22Rv1 (cell line): ENCODE measurements at regions not wholly inside any gene's neighbourhood (a gene's known extent, or its start where the extent isn't known, plus 50 kb on each side); places are given as distances from the start of the nearest gene placed in this dataset.

Source experiments
- H3K27ac ChIP-seq: fragments of 450-650 bp; 2 replicates; pipeline ENCODE4 v1.5.1; 2017
- CTCF ChIP-seq: fragments of 450-650 bp; IDR thresholded peaks from 2 replicates; pipeline ENCODE4 v1.5.1; 2017; ENCODE audit warnings: mild to moderate bottlenecking
- ZFX ChIP-seq: fragments of 450-650 bp; IDR thresholded peaks from 2 replicates; pipeline ENCODE4 v1.6.1; 2017; ENCODE audit warnings: antibody characterized with exemption, borderline replicate concordance

DNA sequence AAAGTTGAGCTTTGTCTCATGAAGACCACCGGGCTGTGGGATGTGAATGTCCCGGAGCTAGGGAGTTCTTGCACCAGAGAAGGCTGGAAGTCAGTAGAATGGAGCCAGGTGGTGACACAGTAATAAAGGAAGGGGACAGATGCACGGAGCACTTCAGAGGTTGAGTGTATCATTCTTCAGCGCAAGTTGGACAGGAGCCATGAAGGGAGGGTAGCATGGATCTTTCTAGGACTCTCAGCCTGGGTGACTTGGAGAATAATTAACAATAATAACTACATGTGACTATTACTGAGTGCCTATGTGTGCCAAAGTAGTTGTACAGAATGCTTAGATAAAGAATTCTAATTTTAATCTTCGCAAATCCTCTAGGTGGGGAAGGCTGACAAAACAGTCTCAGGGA lies 258.7 kb upstream of the AJAP1 start:
- TF ChIP-seq CTCF, result no peak
- TF ChIP-seq ZFX, result no peak
- no peak overlapping the region for H3K27ac ChIP-seq

DNA sequence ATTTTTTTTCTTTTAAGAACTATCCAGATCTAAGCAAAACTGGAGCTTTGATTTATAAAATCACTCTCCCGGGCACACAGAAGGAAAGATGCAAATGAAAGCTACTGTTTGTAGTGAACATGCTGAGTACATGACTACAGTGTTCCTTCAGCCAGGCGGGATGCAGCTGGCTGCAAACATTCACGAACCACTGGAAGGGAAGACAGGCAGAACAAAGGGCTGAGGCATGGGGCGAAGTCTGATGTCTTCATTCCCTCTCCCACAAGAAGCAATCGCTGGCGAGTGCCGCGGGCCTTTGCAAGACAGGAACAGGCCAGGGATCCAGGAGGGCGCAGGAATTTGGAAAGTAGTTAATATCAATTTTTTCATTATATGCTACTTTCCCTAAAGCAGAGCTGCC lies 257.9 kb upstream of the AJAP1 start:
- no peak overlapping the region for H3K27ac ChIP-seq
- TF ChIP-seq ZFX (no peak), CTCF (no peak)

- TF ChIP-seq ZFX, result no peak
- TF ChIP-seq CTCF, result no peak
- H3K27ac ChIP-seq, result no peak overlapping the region
These were observed 257.2 kb upstream of the AJAP1 start for GRCh38 chr1:4397196-4397595.

- no peak for TF ChIP-seq ZFX
- no peak for TF ChIP-seq CTCF
- no peak overlapping the region for H3K27ac ChIP-seq
These were observed 252.4 kb upstream of the AJAP1 start for GRCh38 chr1:4402032-4402431.

DNA sequence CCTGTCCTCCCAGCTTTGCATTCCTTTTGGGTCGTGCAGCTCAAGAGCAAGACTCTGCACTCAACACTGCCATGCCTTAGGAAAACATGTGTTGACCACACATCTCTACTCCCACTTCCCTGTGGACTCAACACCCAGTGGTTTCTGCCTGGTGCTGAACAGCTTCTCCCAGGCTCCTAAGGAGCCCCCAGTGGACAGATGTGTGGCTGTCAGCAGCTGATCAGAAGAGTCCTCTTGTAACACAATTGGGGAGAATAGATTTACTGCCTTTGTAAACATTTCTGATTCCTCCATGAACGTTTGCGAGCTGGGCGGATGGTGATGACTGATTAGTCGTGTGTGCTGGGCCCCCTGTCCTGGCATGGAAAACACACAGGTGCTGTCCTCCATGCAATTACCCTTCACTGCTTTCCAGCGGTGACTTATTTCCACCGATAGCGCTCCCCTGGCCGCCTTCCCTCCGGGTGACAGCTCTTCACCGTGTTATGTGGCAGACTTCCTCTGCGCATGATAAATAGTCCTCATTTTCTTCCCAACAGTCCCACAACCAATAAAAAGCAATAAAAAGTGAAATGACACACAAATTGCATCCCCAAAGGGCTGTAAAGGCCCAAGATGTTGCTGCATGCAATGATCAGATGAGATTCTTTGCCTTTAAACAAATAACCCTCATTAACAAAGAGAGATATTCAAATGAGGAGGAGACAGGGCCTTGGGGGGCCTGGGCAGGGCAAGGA lies 249.4 kb upstream of the AJAP1 start:
- no peak for TF ChIP-seq CTCF
- H3K27ac ChIP-seq, result no peak overlapping the region

DNA sequence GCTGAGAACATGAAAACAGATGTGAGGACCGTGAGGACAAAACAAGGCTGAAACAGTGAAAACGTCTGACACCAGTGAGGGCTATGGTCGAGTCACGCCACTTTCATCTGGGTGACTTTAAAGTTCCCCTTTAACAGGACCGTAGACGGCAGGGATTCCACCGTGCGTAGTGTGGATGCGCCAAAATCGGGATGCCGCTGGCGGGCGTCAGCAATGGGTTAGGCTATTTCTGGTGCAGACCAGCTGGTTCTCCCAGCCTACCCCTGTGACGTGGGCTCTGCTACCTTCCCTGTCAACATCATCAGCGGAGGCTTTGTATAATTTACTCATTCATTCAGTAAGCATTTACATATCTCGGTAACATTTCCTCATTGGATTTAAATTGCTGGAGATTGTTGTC lies 246.6 kb upstream of the AJAP1 start:
- no peak overlapping the region for H3K27ac ChIP-seq
- TF ChIP-seq ZFX (no peak), CTCF (no peak)

DNA sequence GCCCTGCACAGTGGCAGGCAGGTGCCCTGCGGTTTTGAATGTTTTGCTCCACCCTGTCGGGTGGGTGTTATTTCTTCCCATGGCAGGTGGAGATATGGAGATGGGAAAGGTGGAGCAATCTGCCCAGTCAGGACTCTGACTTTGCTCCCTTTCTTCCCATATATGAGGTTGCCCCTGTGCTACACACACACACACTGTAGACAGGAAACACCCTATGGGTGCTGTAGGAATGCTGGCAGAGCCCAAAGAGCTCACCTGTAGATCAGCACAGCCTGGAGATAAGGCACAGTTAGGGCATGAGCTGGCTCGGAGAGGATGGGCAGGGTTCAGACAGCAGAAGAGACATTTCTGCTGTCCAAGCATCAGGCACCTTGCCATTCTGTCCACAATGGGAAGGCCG lies 246.0 kb upstream of the AJAP1 start:
- no peak for TF ChIP-seq CTCF
- no peak for TF ChIP-seq ZFX
- H3K27ac ChIP-seq, result no peak overlapping the region
